ENCODE measurements at regions not wholly inside any gene's neighbourhood (a gene's known extent, or its start where the extent isn't known, plus 50 kb on each side); places are given as distances from the start of the nearest gene placed in this dataset.

DNA sequence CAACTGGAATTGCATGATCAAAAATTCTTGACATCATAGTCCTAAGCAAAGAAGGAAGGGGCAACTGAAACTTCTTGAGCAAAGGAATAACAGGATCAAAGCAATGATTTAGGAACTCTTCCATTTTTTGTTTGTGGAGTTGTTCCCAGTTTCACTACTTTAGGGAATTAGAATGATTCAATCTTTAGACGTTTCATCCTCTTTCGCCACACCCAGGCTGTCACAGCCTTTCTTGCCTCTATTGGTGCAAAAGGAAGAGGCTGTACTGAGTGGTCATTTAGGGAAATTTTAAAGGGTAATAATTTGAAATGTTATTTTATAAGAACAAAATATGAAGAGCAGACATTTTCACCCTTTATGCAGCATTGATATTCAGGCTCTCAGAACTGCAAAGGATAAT, 1026.0 kb upstream of the ARRDC3 start:
- TF ChIP-seq, protein P1, sequence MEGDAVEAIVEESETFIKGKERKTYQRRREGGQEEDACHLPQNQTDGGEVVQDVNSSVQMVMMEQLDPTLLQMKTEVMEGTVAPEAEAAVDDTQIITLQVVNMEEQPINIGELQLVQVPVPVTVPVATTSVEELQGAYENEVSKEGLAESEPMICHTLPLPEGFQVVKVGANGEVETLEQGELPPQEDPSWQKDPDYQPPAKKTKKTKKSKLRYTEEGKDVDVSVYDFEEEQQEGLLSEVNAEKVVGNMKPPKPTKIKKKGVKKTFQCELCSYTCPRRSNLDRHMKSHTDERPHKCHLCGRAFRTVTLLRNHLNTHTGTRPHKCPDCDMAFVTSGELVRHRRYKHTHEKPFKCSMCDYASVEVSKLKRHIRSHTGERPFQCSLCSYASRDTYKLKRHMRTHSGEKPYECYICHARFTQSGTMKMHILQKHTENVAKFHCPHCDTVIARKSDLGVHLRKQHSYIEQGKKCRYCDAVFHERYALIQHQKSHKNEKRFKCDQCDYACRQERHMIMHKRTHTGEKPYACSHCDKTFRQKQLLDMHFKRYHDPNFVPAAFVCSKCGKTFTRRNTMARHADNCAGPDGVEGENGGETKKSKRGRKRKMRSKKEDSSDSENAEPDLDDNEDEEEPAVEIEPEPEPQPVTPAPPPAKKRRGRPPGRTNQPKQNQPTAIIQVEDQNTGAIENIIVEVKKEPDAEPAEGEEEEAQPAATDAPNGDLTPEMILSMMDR (conservative IDR thresholded peaks at IDR 0.05; ENCODE audit: low read length): no peak
- no peak for TF ChIP-seq EZH2phosphoT487 (IDR thresholded peaks at IDR 0.05; ENCODE audit: borderline replicate concordance)

All from Loucy (cell line).